HepG2 (cell line): ENCODE measurements at regions not wholly inside any gene's neighbourhood (a gene's known extent, or its start where the extent isn't known, plus 50 kb on each side); places are given as distances from the start of the nearest gene placed in this dataset.

Experiments used
- ATAC-seq: fragments of 200-7000 bp; cut with Tn5 transposase; 3 replicates; pipeline ENCODE4 v1.9.1; 2020; ENCODE audit warnings: mild to moderate bottlenecking, moderate library complexity
- BruUV-seq: library from RNA; stranded (reverse); fragments of 400-500 nt; replicated peaks from 2 replicates; lab custom pipeline; 2021; lab: Mats Ljungman, UMichigan
- CTCF ChIA-PET: fragments of 300-600 bp; formaldehyde crosslinking; extraction: SDS; loops from one replicate; lab custom pipeline; 2021; ENCODE audit warnings: low total read pairs, inconsistent platforms, low intra/inter-chr PET ratio; lab: Yijun Ruan, JAX
- POLR2A ChIA-PET: fragments of 350-600 bp; sonication (Branson Sonifier 250); formaldehyde crosslinking; loops from one replicate; lab custom pipeline; 2020; ENCODE audit warnings: antibody characterized with exemption, inconsistent platforms; lab: Yijun Ruan, JAX
- DNase-seq: peaks from one replicate; pipeline ENCODE4 v3.0.0-alpha.2; 2015; ENCODE audit warnings: low spot score
- FAIRE-seq: peaks from 3 replicates; lab custom pipeline; 2011; peaks lifted over from hg19 to GRCh38; lab: Jason Lieb, UNC
- H2AFZ ChIP-seq: one replicate; pipeline ENCODE4 v1.6.1; 2011; ENCODE audit warnings: low read length, inconsistent platforms
- H3K27ac ChIP-seq: fragments of 300-600 bp; 3 replicates; pipeline ENCODE4 v1.8.0; 2011; ENCODE audit warnings: mixed run types, mild to moderate bottlenecking, mixed read lengths, low read length, inconsistent platforms; ENCODE audit not compliant: insufficient read depth; ENCODE audit errors: extremely low read length
- H3K27me3 ChIP-seq, 2 experiments: fragments of 200-600 bp in 1 of 2; 2 replicates in 1 of 2; 3 replicates in 1 of 2; pipeline versions ENCODE4 v1.6.0 to v1.8.0; 2011; ENCODE audit warnings: low read length in 2 of 2, mild to moderate bottlenecking in 2 of 2, moderate library complexity in 2 of 2, inconsistent platforms in 1 of 2; ENCODE audit not compliant: insufficient read depth in 2 of 2, control insufficient read depth in 1 of 2
- H3K36me3 ChIP-seq, 2 experiments: fragments of 200-600 bp in 1 of 2; replicated peaks in 1 of 2; 2 replicates in 1 of 2; 3 replicates in 1 of 2; pipeline versions ENCODE4 v1.5.1 to v1.8.0; 2011; ENCODE audit warnings: low read length in 2 of 2, inconsistent platforms in 1 of 2; ENCODE audit not compliant: insufficient read depth in 2 of 2, control insufficient read depth in 1 of 2
- H3K4me1 ChIP-seq: 2 replicates; pipeline ENCODE4 v1.5.1; 2012; ENCODE audit warnings: low read length, inconsistent platforms; ENCODE audit not compliant: insufficient read depth
- H3K4me2 ChIP-seq: 2 replicates; pipeline ENCODE4 v1.6.0; 2011; ENCODE audit warnings: low read depth, low read length, inconsistent platforms
- H3K4me3 ChIP-seq, 3 experiments: fragments of 200-600 bp in 1 of 3; sonication (generic), shearing (Covaris generic) in 1 of 3; replicated peaks in 1 of 3; 2 replicates each; pipeline ENCODE4 v1.5.1; 2011 to 2016; ENCODE audit warnings: low read length in 3 of 3, inconsistent platforms in 2 of 3, low read depth in 2 of 3, mild to moderate bottlenecking in 2 of 3, control low read depth in 1 of 3, mixed read lengths in 1 of 3; ENCODE audit not compliant: insufficient read depth in 1 of 3
- H3K79me2 ChIP-seq: one replicate; pipeline ENCODE4 v1.6.1; 2011; ENCODE audit warnings: low read length, inconsistent platforms; ENCODE audit not compliant: insufficient read depth
- H3K9ac ChIP-seq: 2 replicates; pipeline ENCODE4 v1.6.0; 2011; ENCODE audit warnings: mild to moderate bottlenecking, low read depth, low read length, inconsistent platforms; ENCODE audit not compliant: insufficient read depth
- H3K9me3 ChIP-seq: 2 replicates; pipeline ENCODE4 v1.5.1; 2012; ENCODE audit warnings: mild to moderate bottlenecking, low read length
- H4K20me1 ChIP-seq: 2 replicates; pipeline ENCODE4 v1.6.0; 2011; ENCODE audit warnings: inconsistent platforms, mild to moderate bottlenecking, low read length, moderate library complexity; ENCODE audit not compliant: insufficient read depth
- HMGA1 ChIP-seq: sonication (generic); formaldehyde crosslinking; conservative IDR thresholded peaks from 2 replicates; pipeline ENCODE4 v1.4.0; 2020; ENCODE audit warnings: missing genetic modification reagents
- IRF2 ChIP-seq: IDR thresholded peaks from 2 replicates; pipeline ENCODE4 v1.6.1; 2018; ENCODE audit warnings: missing genetic modification reagents, missing compliant biosample characterization
- KDM1A ChIP-seq: IDR thresholded peaks from 2 replicates; pipeline ENCODE4 v1.6.1; 2016; ENCODE audit warnings: missing compliant biosample characterization
- REPIN1 ChIP-seq: sonication (generic); formaldehyde crosslinking; IDR thresholded peaks from 2 replicates; pipeline ENCODE4 v1.8.0; 2022; ENCODE audit warnings: missing genetic modification reagents, low read depth, mild to moderate bottlenecking, borderline replicate concordance
- REXO4 ChIP-seq: sonication (generic); formaldehyde crosslinking; IDR thresholded peaks from 2 replicates; pipeline ENCODE4 v1.8.0; 2022; ENCODE audit warnings: missing genetic modification reagents, mild to moderate bottlenecking, borderline replicate concordance
- RFXANK ChIP-seq: IDR thresholded peaks from 2 replicates; pipeline ENCODE4 v1.6.1; 2016
- ZNF232 ChIP-seq: sonication (generic); formaldehyde crosslinking; IDR thresholded peaks from 2 replicates; pipeline ENCODE4 v1.4.0; 2020; ENCODE audit warnings: missing genetic modification reagents, borderline replicate concordance
- ZNF337 ChIP-seq: sonication (generic); formaldehyde crosslinking; IDR thresholded peaks from 2 replicates; pipeline ENCODE4 v1.5.1; 2020; ENCODE audit warnings: missing genetic modification reagents, low read depth, mild to moderate bottlenecking, borderline replicate concordance
- ZSCAN22 ChIP-seq: sonication (generic); formaldehyde crosslinking; IDR thresholded peaks from 2 replicates; pipeline ENCODE4 v1.4.0; 2020; ENCODE audit warnings: mild to moderate bottlenecking, missing genetic modification reagents
- ZSCAN9 ChIP-seq: IDR thresholded peaks from 2 replicates; pipeline ENCODE4 v1.6.1; 2016; ENCODE audit warnings: borderline replicate concordance
- WGBS: methylation state at CpG from one replicate; pipeline ENCODE4 v1.1.6; 2017; ENCODE audit warnings: low lambda C conversion rate; 5-methylcytosine and 5-hydroxymethylcytosine counted together
- in situ Hi-C: cut with HindIII; loops from 2 replicates; pipeline ENCODE4 v1.10.0; 2017; ENCODE audit warnings: low pct_unique_long_range_greater_than_20kb; ENCODE audit not compliant: extremely low pct_ligation_motif_present
- intact Hi-C: fragments of 100-400 bp; cut with micrococcal nuclease; formaldehyde crosslinking; loops from one replicate; pipeline ENCODE4 v1.10.0; 2022; ENCODE audit not compliant: unreplicated experiment

DNA sequence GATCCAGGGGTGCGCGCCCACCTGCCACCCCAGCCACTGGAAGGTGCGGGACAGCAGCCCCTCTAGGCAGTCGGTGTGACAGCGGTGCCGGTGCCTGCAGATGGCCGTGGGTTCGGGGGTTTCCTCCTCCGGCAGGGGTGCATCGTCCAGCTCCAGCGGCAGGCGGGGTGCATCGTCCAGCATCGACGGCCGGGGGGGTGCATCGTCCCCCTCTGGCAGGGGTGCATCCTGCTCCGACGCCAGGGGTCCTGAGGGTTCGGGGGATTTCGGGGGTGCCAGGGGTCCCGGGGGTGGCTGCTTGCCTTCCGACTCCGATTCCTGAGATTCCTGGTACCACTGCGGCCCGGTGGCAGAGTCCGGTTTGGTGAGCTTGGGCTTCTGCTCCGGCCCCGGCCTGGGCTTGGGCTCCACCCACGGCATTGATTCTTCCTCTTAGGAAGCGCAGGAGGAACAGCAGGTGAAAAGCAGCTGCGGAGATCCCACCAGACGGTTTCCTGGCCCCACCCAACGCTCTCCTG, 90.2 kb upstream of the RAB18 start (continued):
- TF ChIP-seq ZNF232 (CRISPR knock-in tag) (no peak), ZSCAN22 (no peak), REXO4 (CRISPR knock-in tag) (no peak), RFXANK (no peak), REPIN1 (CRISPR knock-in tag) (no peak)

DNA sequence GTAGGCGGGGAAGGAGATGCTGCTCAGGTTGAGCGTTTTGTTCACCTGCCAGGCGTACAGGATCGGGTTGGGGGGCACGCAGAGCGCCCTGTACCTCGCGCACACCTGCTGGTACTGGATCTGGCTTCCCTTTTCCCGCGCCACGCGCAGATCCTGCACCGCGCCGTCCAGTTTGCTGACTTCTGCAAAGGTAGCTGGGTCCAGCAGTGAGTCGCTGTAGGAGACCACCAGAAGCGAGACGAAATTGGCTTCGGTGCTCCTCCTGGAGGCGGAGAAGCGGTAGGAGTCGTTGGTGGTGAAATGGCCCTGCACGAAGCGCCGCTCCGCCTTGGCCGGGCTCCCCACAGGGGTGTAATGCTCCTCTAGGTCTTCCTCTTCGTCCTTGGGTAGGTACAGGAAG, 90.7 kb upstream of the RAB18 start:
- ChIA-PET POLR2A (no interaction called here), CTCF (no interaction called here)
- Histone ChIP-seq H3K4me1 (no peaks in the 10 kb centered on the region), H3K27me3 (0 out of 5 replicates have a peak, but pooled peaks cover 0 to 4% of the 10 kb centered on the region in 2 experiments), H2AFZ (no peak overlapping the region), H3K4me2 (no peak overlapping the region), H3K79me2 (no peaks in the 10 kb centered on the region), H4K20me1 (no peaks in the 10 kb centered on the region), H3K9ac (no peak overlapping the region), H3K4me3 (no peak overlapping the region), H3K36me3 (no peaks in the 10 kb centered on the region), H3K27ac (no peak overlapping the region), H3K9me3 (no peaks in the 10 kb centered on the region)
- intact Hi-C loops, result no loop called here
- ATAC-seq, result no peak
- no peak for FAIRE-seq
- no peak for DNase-seq
- BruUV-seq, result no TSS peak
- in situ Hi-C loops, result no loop called here
- 77% methylated on average over 26 of the region's 28 CpGs for WGBS
- TF ChIP-seq ZSCAN9 (CRISPR knock-in tag) (no peak), HMGA1 (CRISPR knock-in tag) (no peak), ZNF337 (CRISPR knock-in tag) (no peak), KDM1A (CRISPR knock-in tag) (no peak), IRF2 (CRISPR knock-in tag) (no peak)
